MM.1S (cell line): ENCODE measurements at regions not wholly inside any gene's neighbourhood (a gene's known extent, or its start where the extent isn't known, plus 50 kb on each side); places are given as distances from the start of the nearest gene placed in this dataset.

Source experiments
- DNase-seq: peaks from one replicate; pipeline ENCODE4 v3.0.0-alpha.2; 2015
- H2AFZ ChIP-seq: fragments of 300-600 bp; sonication (generic); 2 replicates; pipeline ENCODE4 v1.6.0; 2016; ENCODE audit warnings: antibody characterized with exemption, low read length
- H3F3A ChIP-seq: fragments of 300-600 bp; sonication (generic); 2 replicates; pipeline ENCODE4 v1.6.1; 2016; ENCODE audit warnings: mild to moderate bottlenecking, antibody characterized with exemption, low read length, moderate library complexity, mixed read lengths; ENCODE audit not compliant: insufficient read depth
- H3K27ac ChIP-seq: fragments of 300-600 bp; sonication (generic); 2 replicates; pipeline ENCODE4 v1.5.1; 2016; ENCODE audit warnings: mild to moderate bottlenecking, low read length
- H3K27me3 ChIP-seq: fragments of 300-600 bp; sonication (generic); replicated peaks from 2 replicates; pipeline ENCODE4 v1.6.0; 2016; ENCODE audit warnings: low read length; ENCODE audit not compliant: insufficient read depth
- H3K36me3 ChIP-seq: fragments of 300-600 bp; sonication (generic); replicated peaks from 2 replicates; pipeline ENCODE4 v1.6.1; 2016; ENCODE audit warnings: mild to moderate bottlenecking, low read length, mixed read lengths; ENCODE audit not compliant: insufficient read depth
- H3K4me1 ChIP-seq: fragments of 300-600 bp; sonication (generic); 2 replicates; pipeline ENCODE4 v1.6.1; 2016; ENCODE audit warnings: low read length, mixed read lengths
- H3K4me2 ChIP-seq: fragments of 300-600 bp; sonication (generic); 2 replicates; pipeline ENCODE4 v1.6.0; 2016; ENCODE audit warnings: low read depth, low read length
- H3K4me3 ChIP-seq: fragments of 300-600 bp; sonication (generic); 2 replicates; pipeline ENCODE4 v1.5.1; 2016; ENCODE audit warnings: low read length, mixed read lengths
- H3K79me2 ChIP-seq: fragments of 300-600 bp; sonication (generic); 2 replicates; pipeline ENCODE4 v1.6.1; 2016; ENCODE audit warnings: mixed run types, low read length, mixed read lengths
- H3K9ac ChIP-seq: fragments of 300-600 bp; sonication (generic); 2 replicates; pipeline ENCODE4 v1.6.1; 2016; ENCODE audit warnings: low read length, mixed read lengths
- H3K9me2 ChIP-seq: fragments of 300-600 bp; sonication (generic); replicated peaks from 2 replicates; pipeline ENCODE4 v1.6.1; 2016; ENCODE audit warnings: mild to moderate bottlenecking, low read length, mixed read lengths; ENCODE audit not compliant: insufficient read depth
- H3K9me3 ChIP-seq: fragments of 300-600 bp; sonication (generic); replicated peaks from 2 replicates; pipeline ENCODE4 v1.6.1; 2016; ENCODE audit warnings: mild to moderate bottlenecking, low read length, mixed read lengths; ENCODE audit not compliant: insufficient read depth
- H4K20me1 ChIP-seq: fragments of 300-600 bp; sonication (generic); 2 replicates; pipeline ENCODE4 v1.6.1; 2016; ENCODE audit warnings: mild to moderate bottlenecking, low read length, moderate library complexity, mixed read lengths; ENCODE audit not compliant: insufficient read depth
- EZH2 ChIP-seq: fragments of 300-600 bp; sonication (generic); optimal IDR thresholded peaks from 2 replicates; pipeline ENCODE3; 2017; ENCODE audit warnings: low read depth, mild to moderate bottlenecking, antibody characterized with exemption, low read length, mixed read lengths
- EZH2phosphoT487 ChIP-seq: fragments of 300-600 bp; sonication (generic); IDR thresholded peaks from 2 replicates; pipeline ENCODE4 v1.6.1; 2018; ENCODE audit warnings: antibody characterized with exemption, low read length
- TF ChIP-seq, protein P1 (sequence below): fragments of 300-600 bp; sonication (generic); IDR thresholded peaks from 2 replicates; pipeline ENCODE4 v1.5.1; 2016; ENCODE audit warnings: antibody characterized with exemption, low read length, mixed read lengths

DNA sequence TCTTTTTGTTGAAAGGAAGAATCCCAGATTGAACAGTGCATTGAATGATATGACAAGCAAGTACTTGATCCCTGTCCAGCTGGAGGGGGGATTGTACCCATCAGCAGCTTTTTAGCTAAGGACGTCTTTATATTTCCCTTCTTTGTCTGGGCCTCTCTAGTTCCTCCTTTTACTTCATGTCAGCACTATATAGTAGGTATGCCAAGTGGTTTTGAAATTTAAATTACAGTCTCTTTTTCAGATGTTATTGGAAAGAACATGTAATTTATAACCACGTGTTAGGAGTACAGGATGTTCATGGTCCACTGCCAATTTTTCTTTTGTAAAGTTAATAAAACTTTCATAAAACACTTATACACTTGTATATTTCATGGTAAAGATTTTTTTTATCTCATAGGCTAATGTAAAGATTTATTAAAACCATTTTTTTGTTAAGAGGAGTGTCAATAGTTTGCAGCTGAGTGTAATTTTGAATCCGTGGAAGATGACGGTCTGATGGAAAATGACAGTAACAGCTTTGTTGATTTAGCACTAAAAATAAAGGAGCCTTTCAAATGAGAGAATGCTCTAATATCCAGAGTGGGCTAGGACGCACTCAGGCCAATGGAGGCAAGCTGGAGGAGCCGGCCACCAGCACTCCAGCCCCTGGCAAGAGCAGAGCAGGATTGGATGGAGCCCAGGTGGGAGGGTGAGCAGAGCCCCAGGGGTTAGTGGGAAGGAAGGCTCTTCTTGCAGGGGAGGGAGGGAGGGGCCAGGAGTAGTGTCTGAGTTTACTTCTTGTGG is 488.3 kb downstream of the INSC start:
- H2AFZ ChIP-seq = no peak overlapping the region
- no peaks in the 10 kb centered on the region for H3K36me3 ChIP-seq
- no peak overlapping the region for H3K27ac ChIP-seq
- no peaks in the 10 kb centered on the region for H3F3A ChIP-seq
- no peaks in the 10 kb centered on the region for H3K9me3 ChIP-seq
- no peaks in the 10 kb centered on the region for H4K20me1 ChIP-seq
- no peak overlapping the region for H3K4me3 ChIP-seq
- DNase-seq = no peak
- no peaks in the 10 kb centered on the region for H3K79me2 ChIP-seq
- no peaks in the 10 kb centered on the region for H3K27me3 ChIP-seq
- H3K4me1 ChIP-seq = no peaks in the 10 kb centered on the region
- H3K9me2 ChIP-seq = no peaks in the 10 kb centered on the region
- no peak overlapping the region for H3K9ac ChIP-seq
- TF ChIP-seq EZH2 (no peak), EZH2phosphoT487 (no peak)
- TF ChIP-seq, protein P1, sequence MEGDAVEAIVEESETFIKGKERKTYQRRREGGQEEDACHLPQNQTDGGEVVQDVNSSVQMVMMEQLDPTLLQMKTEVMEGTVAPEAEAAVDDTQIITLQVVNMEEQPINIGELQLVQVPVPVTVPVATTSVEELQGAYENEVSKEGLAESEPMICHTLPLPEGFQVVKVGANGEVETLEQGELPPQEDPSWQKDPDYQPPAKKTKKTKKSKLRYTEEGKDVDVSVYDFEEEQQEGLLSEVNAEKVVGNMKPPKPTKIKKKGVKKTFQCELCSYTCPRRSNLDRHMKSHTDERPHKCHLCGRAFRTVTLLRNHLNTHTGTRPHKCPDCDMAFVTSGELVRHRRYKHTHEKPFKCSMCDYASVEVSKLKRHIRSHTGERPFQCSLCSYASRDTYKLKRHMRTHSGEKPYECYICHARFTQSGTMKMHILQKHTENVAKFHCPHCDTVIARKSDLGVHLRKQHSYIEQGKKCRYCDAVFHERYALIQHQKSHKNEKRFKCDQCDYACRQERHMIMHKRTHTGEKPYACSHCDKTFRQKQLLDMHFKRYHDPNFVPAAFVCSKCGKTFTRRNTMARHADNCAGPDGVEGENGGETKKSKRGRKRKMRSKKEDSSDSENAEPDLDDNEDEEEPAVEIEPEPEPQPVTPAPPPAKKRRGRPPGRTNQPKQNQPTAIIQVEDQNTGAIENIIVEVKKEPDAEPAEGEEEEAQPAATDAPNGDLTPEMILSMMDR = no peak
- H3K4me2 ChIP-seq = no peak overlapping the region

DNA sequence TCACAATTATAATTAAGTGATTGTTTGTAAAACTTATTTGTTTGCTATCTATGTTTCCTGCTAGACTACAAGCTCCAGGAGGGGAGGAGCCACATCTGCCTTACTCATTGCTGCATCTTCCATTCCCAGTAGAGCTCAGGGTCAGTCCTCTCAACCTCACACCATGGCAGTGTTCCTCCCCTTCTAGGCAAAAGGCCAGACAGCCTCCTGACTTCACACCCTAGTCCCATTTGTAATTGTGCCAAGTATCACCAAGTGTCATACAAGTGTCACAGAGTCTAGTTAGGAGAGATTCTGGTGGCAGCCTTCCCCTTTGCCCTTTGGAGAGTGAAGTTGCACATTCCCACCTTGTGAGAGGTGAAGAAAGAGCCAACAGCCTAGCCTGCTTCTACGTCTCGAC is 490.4 kb downstream of the INSC start:
- no peak for DNase-seq
- no peak overlapping the region for H3K4me3 ChIP-seq
- no peaks in the 10 kb centered on the region for H3K27me3 ChIP-seq
- H3F3A ChIP-seq = no peaks in the 10 kb centered on the region
- no peaks in the 10 kb centered on the region for H3K9me3 ChIP-seq
- no peaks in the 10 kb centered on the region for H3K4me1 ChIP-seq
- H3K36me3 ChIP-seq = no peaks in the 10 kb centered on the region
- no peaks in the 10 kb centered on the region for H3K9me2 ChIP-seq
- no peak for TF ChIP-seq EZH2phosphoT487
- TF ChIP-seq EZH2 = no peak
- TF ChIP-seq, protein P1 = no peak
- H3K4me2 ChIP-seq = no peak overlapping the region
- H4K20me1 ChIP-seq = no peaks in the 10 kb centered on the region
- H3K79me2 ChIP-seq = no peaks in the 10 kb centered on the region
- no peak overlapping the region for H3K27ac ChIP-seq
- no peak overlapping the region for H3K9ac ChIP-seq
- no peak overlapping the region for H2AFZ ChIP-seq

DNA sequence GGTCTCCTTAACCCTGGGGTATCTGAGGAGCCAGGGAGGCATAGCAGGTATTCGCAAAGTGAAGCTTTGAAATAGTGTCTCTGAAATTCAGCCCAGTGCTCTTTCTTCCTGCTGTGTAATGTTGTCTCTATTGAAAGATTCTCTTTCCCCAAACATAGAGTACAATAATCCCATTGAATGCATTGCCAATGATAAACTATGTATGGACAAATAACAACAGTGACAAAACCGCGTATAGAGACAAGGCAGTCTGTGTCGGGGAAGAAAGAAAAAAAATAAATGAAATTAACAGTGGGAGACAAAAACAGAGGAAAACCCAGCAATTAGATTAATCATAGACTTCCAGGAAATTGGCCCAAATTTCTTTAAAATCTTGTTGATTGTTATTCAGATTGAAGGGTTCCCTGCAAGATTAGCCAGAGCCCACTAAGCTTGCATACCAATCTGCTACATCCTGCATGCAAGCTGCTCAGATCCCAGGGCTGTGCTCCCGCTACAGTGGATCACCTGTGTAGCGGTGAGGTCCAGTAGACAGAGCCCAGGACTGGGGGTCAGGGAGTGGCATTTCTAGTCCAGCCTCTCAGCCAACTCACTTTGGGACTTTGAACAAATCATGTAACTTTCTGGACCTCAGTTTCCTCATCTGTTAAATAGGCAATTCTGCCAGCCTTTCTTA is 492.8 kb downstream of the INSC start:
- H3K27ac ChIP-seq = no peak overlapping the region
- no peaks in the 10 kb centered on the region for H4K20me1 ChIP-seq
- H3K4me2 ChIP-seq = no peak overlapping the region
- no peaks in the 10 kb centered on the region for H3K4me1 ChIP-seq
- DNase-seq = no peak
- no peaks in the 10 kb centered on the region for H3F3A ChIP-seq
- H3K36me3 ChIP-seq = no peaks in the 10 kb centered on the region
- H3K79me2 ChIP-seq = no peaks in the 10 kb centered on the region
- no peaks in the 10 kb centered on the region for H3K9me3 ChIP-seq
- H3K9ac ChIP-seq = no peak overlapping the region
- no peaks in the 10 kb centered on the region for H3K9me2 ChIP-seq
- TF ChIP-seq, protein P1 = no peak
- TF ChIP-seq EZH2 = no peak
- no peak overlapping the region for H2AFZ ChIP-seq
- H3K4me3 ChIP-seq = no peak overlapping the region
- no peaks in the 10 kb centered on the region for H3K27me3 ChIP-seq
